22Rv1 (cell line): ENCODE measurements at regions not wholly inside any gene's neighbourhood (a gene's known extent, or its start where the extent isn't known, plus 50 kb on each side); places are given as distances from the start of the nearest gene placed in this dataset.

Experiments used
- H3K27ac ChIP-seq: fragments of 450-650 bp; 2 replicates; pipeline ENCODE4 v1.5.1; 2017
- CTCF ChIP-seq: fragments of 450-650 bp; IDR thresholded peaks from 2 replicates; pipeline ENCODE4 v1.5.1; 2017; ENCODE audit warnings: mild to moderate bottlenecking
- ZFX ChIP-seq: fragments of 450-650 bp; IDR thresholded peaks from 2 replicates; pipeline ENCODE4 v1.6.1; 2017; ENCODE audit warnings: antibody characterized with exemption, borderline replicate concordance

- TF ChIP-seq CTCF (no peak), ZFX (no peak)
- no peak overlapping the region for H3K27ac ChIP-seq
Measured at GRCh38 chr6:170095273-170095981, 195.5 kb downstream of the DLL1 start.

GRCh38 chr6:170094686-170095272 lies 196.1 kb downstream of the DLL1 start:
- no peak for TF ChIP-seq CTCF
- TF ChIP-seq ZFX = no peak
- H3K27ac ChIP-seq = no peak overlapping the region

DNA sequence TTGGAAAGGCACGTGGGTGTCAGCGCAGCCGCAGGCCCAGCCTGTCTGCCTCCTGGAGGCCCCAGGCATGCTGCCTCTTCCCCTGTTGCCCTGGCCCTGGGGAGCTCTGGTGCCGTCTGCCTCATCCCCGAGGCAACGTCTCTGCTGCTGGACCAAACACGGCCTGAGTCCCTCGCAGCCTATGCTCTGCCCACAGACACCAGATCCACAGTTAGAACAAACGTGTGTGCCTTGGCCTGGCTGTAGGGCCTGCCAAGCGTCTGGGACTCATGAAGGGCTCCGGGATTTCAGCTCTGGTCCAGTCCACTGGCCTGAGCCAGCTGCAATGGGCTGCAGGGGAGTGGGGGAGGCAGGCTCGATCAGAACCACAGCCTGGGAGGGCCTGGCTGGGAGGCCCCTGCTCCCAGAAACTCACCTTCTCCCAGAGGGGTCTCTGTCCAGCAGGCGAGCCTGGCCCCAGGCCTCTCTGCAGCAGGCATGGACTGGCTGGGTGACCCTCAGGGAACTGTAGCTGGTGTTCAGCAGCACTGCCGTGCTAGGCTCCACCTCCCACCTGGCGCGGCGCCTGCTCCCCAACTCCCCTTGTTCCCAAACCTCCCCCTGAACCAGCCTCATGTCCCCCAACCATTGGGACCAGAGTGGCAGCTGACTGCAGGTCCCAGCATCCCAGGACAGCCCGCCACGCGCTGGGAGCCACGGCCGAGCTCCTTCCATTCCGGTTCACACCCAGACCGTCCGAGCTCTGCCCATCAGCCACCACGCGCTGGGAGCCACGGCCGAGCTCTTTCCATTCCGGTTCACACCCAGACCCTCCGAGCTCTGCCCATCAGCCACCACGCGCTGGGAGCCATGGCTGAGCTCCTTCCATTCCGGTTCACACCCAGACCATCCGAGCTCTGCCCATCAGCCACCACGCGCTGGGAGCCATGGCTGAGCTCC lies 197.0 kb downstream of the DLL1 start:
- TF ChIP-seq CTCF (no peak), ZFX (no peak)
- H3K27ac ChIP-seq = no peak overlapping the region

- TF ChIP-seq CTCF (no peak), ZFX (no peak)
- no peak overlapping the region for H3K27ac ChIP-seq
Measured at GRCh38 chr6:170093276-170093657, 197.6 kb downstream of the DLL1 start.

- H3K27ac ChIP-seq = no peak overlapping the region
- TF ChIP-seq CTCF = no peak
- TF ChIP-seq ZFX = no peak
Measured at GRCh38 chr6:170092826-170093225, 198.1 kb downstream of the DLL1 start.

GRCh38 chr6:170091639-170092579 lies 199.0 kb downstream of the DLL1 start:
- no peak for TF ChIP-seq CTCF
- TF ChIP-seq ZFX = no peak
- no peak overlapping the region for H3K27ac ChIP-seq
